Kidney (tissue), 13 donors: ENCODE measurements at regions not wholly inside any gene's neighbourhood (a gene's known extent, or its start where the extent isn't known, plus 50 kb on each side); places are given as distances from the start of the nearest gene placed in this dataset.

Source experiments
- DNase-seq, 5 donors: peaks; one replicate each; pipeline ENCODE4 v3.0.0-alpha.2; 2013 to 2020
- FAIRE-seq: peaks from 2 replicates; lab custom pipeline; 2012; peaks lifted over from hg19 to GRCh38; lab: Jason Lieb, UNC
- H3K27ac ChIP-seq, 2 donors: one replicate each; pipeline ENCODE4 v1.7.0; 2013; ENCODE audit warnings: low read depth in 2 of 2, low read length in 2 of 2, inconsistent platforms in 1 of 2
- H3K27me3 ChIP-seq: one replicate; pipeline ENCODE4 v1.7.1; 2013; ENCODE audit warnings: low read length, inconsistent platforms; ENCODE audit not compliant: control insufficient read depth, insufficient read depth
- H3K36me3 ChIP-seq, 3 donors: one replicate each; pipeline versions ENCODE4 v1.7.0 to v1.7.1; 2013; ENCODE audit warnings: low read length in 3 of 3, control low read depth in 1 of 3, inconsistent platforms in 1 of 3; ENCODE audit not compliant: insufficient read depth in 3 of 3, control insufficient read depth in 2 of 3
- H3K4me1 ChIP-seq, 3 donors: one replicate each; pipeline versions ENCODE4 v1.7.0 to v1.7.1; 2013; ENCODE audit warnings: low read length in 3 of 3, inconsistent platforms in 1 of 3, low read depth in 1 of 3; ENCODE audit not compliant: control insufficient read depth in 2 of 3, insufficient read depth in 2 of 3
- H3K4me3 ChIP-seq, 3 donors: one replicate each; pipeline versions ENCODE4 v1.7.0 to v1.8.1; 2013; ENCODE audit warnings: low read length in 3 of 3, control low read depth in 1 of 3, inconsistent platforms in 1 of 3
- H3K9ac ChIP-seq, 3 donors: one replicate each; pipeline versions ENCODE4 v1.7.0 to v1.7.1; 2013; ENCODE audit warnings: low read length in 3 of 3, control low read depth in 1 of 3, inconsistent platforms in 1 of 3
- H3K9me3 ChIP-seq, 3 donors: one replicate each; pipeline versions ENCODE4 v1.7.0 to v1.7.1; 2013; ENCODE audit warnings: low read length in 3 of 3, control low read depth in 1 of 3, inconsistent platforms in 1 of 3; ENCODE audit not compliant: control insufficient read depth in 2 of 3, insufficient read depth in 1 of 3
- intact Hi-C: fragments of 100-400 bp; cut with DNase I; formaldehyde crosslinking; loops from one replicate; pipeline ENCODE4 v1.11.1; 2022
- TF ChIP-seq, protein P1 (sequence below): IDR thresholded peaks from 3 replicates; pipeline ENCODE4 v1.5.1; 2012; ENCODE audit warnings: mild to moderate bottlenecking, moderate library complexity, borderline replicate concordance; ENCODE audit not compliant: insufficient read depth; ENCODE audit errors: extremely low read depth
- donor health status: control.
- donor health status: control.
- donor health status: control.
- donor health status: control.
- donor health status: control.
- donor health status: DM: yes; HTN: yes; CAD: no.
- donor health status: Normal renal cell carcinoma (clear cell type).

DNA sequence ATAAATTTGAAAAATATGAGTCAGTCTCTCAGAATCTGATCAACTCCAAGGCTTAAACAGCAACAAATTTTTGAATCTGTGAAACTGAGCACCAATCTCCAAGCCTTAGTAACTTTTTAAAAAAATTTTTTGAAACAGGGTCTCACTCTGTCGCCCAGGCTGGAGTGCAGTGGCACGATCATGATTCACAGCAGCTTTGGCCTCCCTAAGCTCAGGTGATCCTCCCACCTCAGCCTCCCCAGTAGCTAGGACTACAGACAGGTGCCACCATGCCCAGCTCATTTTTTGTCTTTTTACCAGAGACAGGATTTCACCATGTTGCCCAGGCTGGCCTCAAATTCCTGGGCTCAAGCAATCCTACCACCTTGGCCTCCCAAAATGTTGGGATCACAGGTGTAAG is 207.9 kb upstream of the TCF21 start:
- H3K4me1 ChIP-seq, result peaks cover 0 to 3% (median 0%) of the 10 kb centered on the region in 3 donors
- no peak for FAIRE-seq
- TF ChIP-seq, protein P1, sequence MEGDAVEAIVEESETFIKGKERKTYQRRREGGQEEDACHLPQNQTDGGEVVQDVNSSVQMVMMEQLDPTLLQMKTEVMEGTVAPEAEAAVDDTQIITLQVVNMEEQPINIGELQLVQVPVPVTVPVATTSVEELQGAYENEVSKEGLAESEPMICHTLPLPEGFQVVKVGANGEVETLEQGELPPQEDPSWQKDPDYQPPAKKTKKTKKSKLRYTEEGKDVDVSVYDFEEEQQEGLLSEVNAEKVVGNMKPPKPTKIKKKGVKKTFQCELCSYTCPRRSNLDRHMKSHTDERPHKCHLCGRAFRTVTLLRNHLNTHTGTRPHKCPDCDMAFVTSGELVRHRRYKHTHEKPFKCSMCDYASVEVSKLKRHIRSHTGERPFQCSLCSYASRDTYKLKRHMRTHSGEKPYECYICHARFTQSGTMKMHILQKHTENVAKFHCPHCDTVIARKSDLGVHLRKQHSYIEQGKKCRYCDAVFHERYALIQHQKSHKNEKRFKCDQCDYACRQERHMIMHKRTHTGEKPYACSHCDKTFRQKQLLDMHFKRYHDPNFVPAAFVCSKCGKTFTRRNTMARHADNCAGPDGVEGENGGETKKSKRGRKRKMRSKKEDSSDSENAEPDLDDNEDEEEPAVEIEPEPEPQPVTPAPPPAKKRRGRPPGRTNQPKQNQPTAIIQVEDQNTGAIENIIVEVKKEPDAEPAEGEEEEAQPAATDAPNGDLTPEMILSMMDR, result no peak
- H3K27ac ChIP-seq, result no peak overlapping the region
- no peaks in the 10 kb centered on the region for H3K27me3 ChIP-seq
- no peak overlapping the region for H3K9ac ChIP-seq
- no peak overlapping the region for H3K4me3 ChIP-seq
- no peak for DNase-seq
- H3K9me3 ChIP-seq, result no peaks in the 10 kb centered on the region
- H3K36me3 ChIP-seq, result no peaks in the 10 kb centered on the region
- intact Hi-C loops, result no loop called here

DNA sequence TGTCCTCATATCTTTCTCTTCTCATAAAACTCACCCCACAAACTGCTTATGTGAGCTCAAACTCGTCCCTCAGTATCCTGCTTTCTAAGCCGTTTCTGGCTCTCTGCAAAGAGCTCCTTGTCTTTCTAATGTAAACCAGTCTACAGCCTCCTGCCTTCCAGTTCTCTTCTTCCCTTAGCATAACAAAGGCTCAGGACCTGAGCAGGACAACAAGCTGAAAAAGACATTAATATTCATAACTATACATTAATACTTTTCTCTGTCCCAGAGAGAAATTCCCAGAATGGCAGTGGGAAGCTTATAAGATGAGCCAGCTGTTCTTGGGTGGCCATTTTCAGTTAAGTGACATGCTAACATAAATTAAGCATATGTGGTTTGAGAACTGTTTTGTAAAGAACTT is 207.0 kb upstream of the TCF21 start:
- TF ChIP-seq, protein P1, result no peak
- DNase-seq (peak in 2 of 5 donors; percentile 24 to 60), FAIRE-seq (no peak)
- H3K4me3 ChIP-seq, result no peak overlapping the region
- H3K27me3 ChIP-seq, result no peaks in the 10 kb centered on the region
- intact Hi-C loops, result no loop called here
- no peak overlapping the region for H3K9ac ChIP-seq
- H3K36me3 ChIP-seq, result no peaks in the 10 kb centered on the region
- no peak overlapping the region for H3K27ac ChIP-seq
- H3K9me3 ChIP-seq, result no peaks in the 10 kb centered on the region
- peaks cover 0 to 3% (median 0%) of the 10 kb centered on the region in 3 donors for H3K4me1 ChIP-seq

DNA sequence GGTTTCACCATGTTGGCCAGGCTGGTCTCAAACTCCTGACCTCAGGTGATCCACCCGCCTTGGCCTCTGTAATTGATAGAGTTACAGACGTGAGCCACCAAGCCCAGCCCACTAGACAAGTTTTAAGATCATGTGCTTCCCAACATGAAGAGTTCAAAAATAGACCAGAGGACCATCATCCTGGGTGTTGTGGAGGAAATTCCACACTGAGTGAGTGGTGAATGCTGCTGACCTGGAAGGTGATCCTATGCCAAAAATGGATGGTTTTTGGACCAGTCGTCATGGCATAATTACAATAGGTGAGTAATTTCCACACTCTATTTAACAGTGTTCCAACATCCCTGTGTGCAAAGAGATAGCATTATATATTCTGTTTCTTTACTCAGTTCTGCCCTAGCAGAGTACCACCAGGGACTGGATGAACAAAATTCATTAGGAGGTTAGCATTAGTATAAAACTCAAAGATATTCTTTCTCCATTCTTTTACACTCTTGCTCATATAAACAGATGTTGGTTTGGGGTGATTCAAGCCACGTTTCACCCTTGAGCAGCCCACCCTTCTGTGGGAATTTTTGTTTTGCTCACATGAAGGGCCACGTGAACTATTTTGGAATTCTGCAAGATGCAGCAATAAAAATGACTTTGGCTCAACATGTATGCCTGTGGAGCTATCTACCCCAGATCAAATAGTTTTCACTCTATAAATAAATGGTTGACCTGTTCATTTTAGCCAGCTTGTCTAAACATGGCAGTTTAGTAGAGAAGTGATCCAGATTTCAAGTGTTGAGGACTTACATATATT is 206.2 kb upstream of the TCF21 start:
- FAIRE-seq (no peak), DNase-seq (peak in 1 of 5 donors; percentile 42)
- Histone ChIP-seq H3K27ac (no peak overlapping the region), H3K9ac (no peak overlapping the region), H3K9me3 (no peaks in the 10 kb centered on the region), H3K36me3 (no peaks in the 10 kb centered on the region), H3K27me3 (no peaks in the 10 kb centered on the region), H3K4me1 (peaks cover 0 to 3% (median 0%) of the 10 kb centered on the region in 3 donors), H3K4me3 (no peak overlapping the region)
- TF ChIP-seq, protein P1, result no peak
- intact Hi-C loops, result no loop called here
